ENCODE measurements at regions not wholly inside any gene's neighbourhood (a gene's known extent, or its start where the extent isn't known, plus 50 kb on each side); places are given as distances from the start of the nearest gene placed in this dataset.

- H3K4me1 ChIP-seq: no peaks in the 10 kb centered on the region
- no peaks in the 10 kb centered on the region for H3K27me3 ChIP-seq
- H3K9me3 ChIP-seq: no peaks in the 10 kb centered on the region
- intact Hi-C loops (cut with DNase I; ENCODE audit: low total_unique reads): no loop called here
- no peaks in the 10 kb centered on the region for H3K36me3 ChIP-seq (ENCODE audit: low read depth, missing control alignments)
- no peak overlapping the region for H3K4me3 ChIP-seq
- WGBS, 2 donors: 89 to 91% methylated on average over 3 of the region's 3 CpGs
- no peak overlapping the region for H3K27ac ChIP-seq
- TF ChIP-seq CTCF (IDR thresholded peaks at IDR 0.05): no peak
- TF ChIP-seq POLR2A (IDR thresholded peaks at IDR 0.05): no peak
- no peak for DNase-seq
These were observed 817.5 kb downstream of the VGLL3 start for GRCh38 chr3:86173401-86173800.

GRCh38 chr3:86168512-86168911 lies 822.4 kb downstream of the VGLL3 start:
- TF ChIP-seq POLR2A (IDR thresholded peaks at IDR 0.05): no peak
- TF ChIP-seq CTCF (IDR thresholded peaks at IDR 0.05): no peak
- Histone ChIP-seq H3K27me3 (no peaks in the 10 kb centered on the region), H3K4me1 (no peaks in the 10 kb centered on the region), H3K36me3 (ENCODE audit: low read depth, missing control alignments) (no peaks in the 10 kb centered on the region), H3K9me3 (no peaks in the 10 kb centered on the region), H3K27ac (no peak overlapping the region), H3K4me3 (no peak overlapping the region)
- 92 to 100% methylated on average over 1 of the region's 1 CpG for WGBS, 2 donors
- intact Hi-C loops (cut with DNase I; ENCODE audit: low total_unique reads): no loop called here
- DNase-seq: no peak

GRCh38 chr3:86162521-86162920 lies 828.4 kb downstream of the VGLL3 start:
- no peaks in the 10 kb centered on the region for H3K27me3 ChIP-seq
- no peak overlapping the region for H3K4me3 ChIP-seq
- H3K27ac ChIP-seq: no peak overlapping the region
- H3K4me1 ChIP-seq: no peaks in the 10 kb centered on the region
- H3K36me3 ChIP-seq (ENCODE audit: low read depth, missing control alignments): no peaks in the 10 kb centered on the region
- WGBS, 2 donors: 96 to 98% methylated on average over 1 of the region's 1 CpG
- DNase-seq: no peak
- H3K9me3 ChIP-seq: no peaks in the 10 kb centered on the region
- no peak for TF ChIP-seq POLR2A (IDR thresholded peaks at IDR 0.05)
- TF ChIP-seq CTCF (IDR thresholded peaks at IDR 0.05): no peak
- intact Hi-C loops (cut with DNase I; ENCODE audit: low total_unique reads): no loop called here

GRCh38 chr3:86161493-86161892 lies 829.5 kb downstream of the VGLL3 start:
- intact Hi-C loops (cut with DNase I; ENCODE audit: low total_unique reads): no loop called here
- 68 to 71% methylated on average over 7 of the region's 7 CpGs for WGBS, 2 donors

More at GRCh38 chr3:86161493-86161892, 829.5 kb downstream of the VGLL3 start:
- no peak for DNase-seq
- no peaks in the 10 kb centered on the region for H3K36me3 ChIP-seq (ENCODE audit: low read depth, missing control alignments)
- TF ChIP-seq CTCF (IDR thresholded peaks at IDR 0.05) (no peak), POLR2A (IDR thresholded peaks at IDR 0.05) (no peak)
- no peaks in the 10 kb centered on the region for H3K27me3 ChIP-seq
- no peak overlapping the region for H3K4me3 ChIP-seq
- no peaks in the 10 kb centered on the region for H3K4me1 ChIP-seq
- H3K27ac ChIP-seq: no peak overlapping the region
- H3K9me3 ChIP-seq: no peaks in the 10 kb centered on the region

Data from testis (tissue), 2 donors.